T-helper 17 cell (primary cell): ENCODE measurements at regions not wholly inside any gene's neighbourhood (a gene's known extent, or its start where the extent isn't known, plus 50 kb on each side); places are given as distances from the start of the nearest gene placed in this dataset.

Experiments used
- ATAC-seq: fragments of 150-1000 bp; cut with Tn5 transposase; 2 replicates; pipeline ENCODE4 v1.10.0; 2021; ENCODE audit warnings: mild to moderate bottlenecking, moderate library complexity
- DNase-seq, 3 donors: peaks; one replicate each; pipeline versions ENCODE4 v3.0.0 to v3.0.0-alpha.2; 2020 to 2021
- H3K9me3 ChIP-seq: one replicate; pipeline ENCODE4 v1.7.0; 2013; ENCODE audit warnings: low read length, mild to moderate bottlenecking; ENCODE audit not compliant: control insufficient read depth, poor library complexity, severe bottlenecking
- H3K27ac Mint-ChIP-seq: one replicate; pipeline ENCODE4 v1.8.0; 2022; ENCODE audit warnings: mild to moderate bottlenecking, moderate library complexity, mixed read lengths
- H3K27me3 Mint-ChIP-seq: one replicate; pipeline ENCODE4 v1.8.0; 2022; ENCODE audit warnings: mixed read lengths
- H3K36me3 Mint-ChIP-seq: one replicate; pipeline ENCODE4 v1.8.0; 2022; ENCODE audit warnings: low read depth, mixed read lengths
- H3K4me1 Mint-ChIP-seq: one replicate; pipeline ENCODE4 v1.8.0; 2022; ENCODE audit warnings: mild to moderate bottlenecking, mixed read lengths
- H3K4me3 Mint-ChIP-seq: one replicate; pipeline ENCODE4 v1.8.0; 2022; ENCODE audit warnings: mild to moderate bottlenecking, moderate library complexity, mixed read lengths

- H3K27me3 Mint-ChIP-seq = no peaks in the 10 kb centered on the region
- ATAC-seq (no peak), DNase-seq (no peak)
- no peak overlapping the region for H3K4me3 Mint-ChIP-seq
- H3K27ac Mint-ChIP-seq = no peak overlapping the region
- H3K4me1 Mint-ChIP-seq = peaks cover 8% of the 10 kb centered on the region
- no peaks in the 10 kb centered on the region for H3K9me3 ChIP-seq
- peaks cover 8% of the 10 kb centered on the region for H3K36me3 Mint-ChIP-seq
These were observed 72.1 kb downstream of the C9orf152 start for GRCh38 chr9:110135846-110136245.

GRCh38 chr9:110136802-110137201 is 71.2 kb downstream of the C9orf152 start:
- Mint-ChIP-seq H3K27me3 (no peaks in the 10 kb centered on the region), H3K4me1 (peaks cover 8% of the 10 kb centered on the region), H3K36me3 (peaks cover 8% of the 10 kb centered on the region), H3K27ac (no peak overlapping the region), H3K4me3 (no peak overlapping the region)
- ATAC-seq (no peak), DNase-seq (no peak)
- no peaks in the 10 kb centered on the region for H3K9me3 ChIP-seq

GRCh38 chr9:110140276-110140675 is 67.7 kb downstream of the C9orf152 start:
- Mint-ChIP-seq H3K27me3 (no peaks in the 10 kb centered on the region), H3K27ac (peak overlapping the region; percentile 64), H3K4me1 (peaks cover 25% of the 10 kb centered on the region), H3K36me3 (peaks cover 8% of the 10 kb centered on the region), H3K4me3 (no peak overlapping the region)
- no peaks in the 10 kb centered on the region for H3K9me3 ChIP-seq
- ATAC-seq (no peak), DNase-seq (no peak)

- Mint-ChIP-seq H3K36me3 (peaks cover 8% of the 10 kb centered on the region), H3K4me3 (no peak overlapping the region), H3K27me3 (no peaks in the 10 kb centered on the region), H3K4me1 (peaks cover 23% of the 10 kb centered on the region), H3K27ac (peak overlapping the region; percentile 64)
- H3K9me3 ChIP-seq = no peaks in the 10 kb centered on the region
- no peak for ATAC-seq
- no peak for DNase-seq
These were observed 66.6 kb downstream of the C9orf152 start for GRCh38 chr9:110141227-110141793.

- Mint-ChIP-seq H3K4me3 (no peak overlapping the region), H3K4me1 (peaks cover 22% of the 10 kb centered on the region), H3K36me3 (peaks cover 2% of the 10 kb centered on the region), H3K27me3 (no peaks in the 10 kb centered on the region), H3K27ac (peak overlapping the region; percentile 74)
- DNase-seq (no peak), ATAC-seq (no peak)
- H3K9me3 ChIP-seq = no peaks in the 10 kb centered on the region
These were observed 65.7 kb downstream of the C9orf152 start for GRCh38 chr9:110142253-110142652.

- Mint-ChIP-seq H3K27ac (peak overlapping the region; percentile 74), H3K36me3 (peaks cover 2% of the 10 kb centered on the region), H3K4me3 (no peak overlapping the region), H3K27me3 (no peaks in the 10 kb centered on the region), H3K4me1 (peaks cover 28% of the 10 kb centered on the region)
- H3K9me3 ChIP-seq = no peaks in the 10 kb centered on the region
- no peak for DNase-seq
- no peak for ATAC-seq
These were observed 65.0 kb downstream of the C9orf152 start for GRCh38 chr9:110142868-110143481.

- Mint-ChIP-seq H3K4me3 (peak overlapping the region; percentile 25), H3K27me3 (no peaks in the 10 kb centered on the region), H3K36me3 (peaks cover 2% of the 10 kb centered on the region), H3K4me1 (peaks cover 33% of the 10 kb centered on the region), H3K27ac (peak overlapping the region; percentile 74)
- no peak for DNase-seq
- ATAC-seq = peak; percentile 13
- no peaks in the 10 kb centered on the region for H3K9me3 ChIP-seq
These were observed 64.5 kb downstream of the C9orf152 start for GRCh38 chr9:110143485-110143884.

GRCh38 chr9:110143950-110144545 is 63.9 kb downstream of the C9orf152 start:
- Mint-ChIP-seq H3K27me3 (no peaks in the 10 kb centered on the region), H3K36me3 (peaks cover 2% of the 10 kb centered on the region), H3K4me1 (peaks cover 34% of the 10 kb centered on the region), H3K27ac (peak overlapping the region; percentile 74), H3K4me3 (peak overlapping the region; percentile 25)
- ATAC-seq (peak; percentile 91), DNase-seq (peak in 1 of 3 donors; percentile 17)
- no peaks in the 10 kb centered on the region for H3K9me3 ChIP-seq

GRCh38 chr9:110146373-110146772 is 61.6 kb downstream of the C9orf152 start:
- DNase-seq = no peak
- no peaks in the 10 kb centered on the region for H3K27me3 Mint-ChIP-seq
- H3K9me3 ChIP-seq = no peaks in the 10 kb centered on the region
- H3K27ac Mint-ChIP-seq = peak overlapping the region; percentile 72
- ATAC-seq = no peak
- peaks cover 41% of the 10 kb centered on the region for H3K4me1 Mint-ChIP-seq
- H3K36me3 Mint-ChIP-seq = no peaks in the 10 kb centered on the region
- no peak overlapping the region for H3K4me3 Mint-ChIP-seq

- no peaks in the 10 kb centered on the region for H3K36me3 Mint-ChIP-seq
- peak; percentile 64 for ATAC-seq
- no peaks in the 10 kb centered on the region for H3K27me3 Mint-ChIP-seq
- peak overlapping the region; percentile 87 for H3K4me3 Mint-ChIP-seq
- no peak for DNase-seq
- H3K27ac Mint-ChIP-seq = peak overlapping the region; percentile 89
- H3K9me3 ChIP-seq = no peaks in the 10 kb centered on the region
- H3K4me1 Mint-ChIP-seq = peaks cover 42% of the 10 kb centered on the region
These were observed 59.6 kb downstream of the C9orf152 start for GRCh38 chr9:110148384-110148783.

- ATAC-seq (no peak), DNase-seq (no peak)
- H3K27ac Mint-ChIP-seq = peak overlapping the region; percentile 89
- peaks cover 36% of the 10 kb centered on the region for H3K4me1 Mint-ChIP-seq
- H3K27me3 Mint-ChIP-seq = no peaks in the 10 kb centered on the region
- no peaks in the 10 kb centered on the region for H3K36me3 Mint-ChIP-seq
- H3K9me3 ChIP-seq = no peaks in the 10 kb centered on the region
- peak overlapping the region; percentile 87 for H3K4me3 Mint-ChIP-seq
These were observed 59.1 kb downstream of the C9orf152 start for GRCh38 chr9:110148891-110149290.
